ENCODE measurements at regions not wholly inside any gene's neighbourhood (a gene's known extent, or its start where the extent isn't known, plus 50 kb on each side); places are given as distances from the start of the nearest gene placed in this dataset.

DNA sequence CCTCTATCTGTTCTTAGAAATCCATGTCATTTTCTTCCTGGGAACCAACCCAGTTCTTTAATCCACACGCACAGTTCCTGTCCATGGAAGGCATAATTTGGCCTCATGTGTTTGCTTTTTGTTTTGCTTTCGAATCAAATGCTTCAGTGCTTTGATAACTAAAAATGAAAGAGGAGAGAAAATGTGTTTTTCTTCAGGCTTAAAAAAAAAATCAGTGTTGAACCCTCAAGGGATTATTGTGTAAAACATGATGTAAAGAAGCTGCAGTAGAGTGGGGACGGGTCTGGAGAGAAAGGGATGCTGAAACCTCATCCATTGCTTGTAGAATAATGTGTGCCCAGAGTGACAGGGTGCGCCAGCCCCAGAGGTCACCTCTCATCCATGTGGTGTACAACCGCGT is 197.5 kb upstream of the JARID2 start:
- ATAC-seq (ENCODE audit: low FRiP score) (no peak), DNase-seq (ENCODE audit: low spot score) (no peak)
- TF ChIP-seq CTCF (IDR thresholded peaks at IDR 0.05), result no peak

GRCh38 chr6:15058200-15059061 is 187.4 kb upstream of the JARID2 start:
- ATAC-seq (ENCODE audit: low FRiP score) (no peak), DNase-seq (ENCODE audit: low spot score) (no peak)
- no peak for TF ChIP-seq CTCF (IDR thresholded peaks at IDR 0.05)

- no peak for TF ChIP-seq CTCF (IDR thresholded peaks at IDR 0.05)
- no peak for ATAC-seq (ENCODE audit: low FRiP score)
Measured at GRCh38 chr6:15061180-15061641, 184.7 kb upstream of the JARID2 start.

DNA sequence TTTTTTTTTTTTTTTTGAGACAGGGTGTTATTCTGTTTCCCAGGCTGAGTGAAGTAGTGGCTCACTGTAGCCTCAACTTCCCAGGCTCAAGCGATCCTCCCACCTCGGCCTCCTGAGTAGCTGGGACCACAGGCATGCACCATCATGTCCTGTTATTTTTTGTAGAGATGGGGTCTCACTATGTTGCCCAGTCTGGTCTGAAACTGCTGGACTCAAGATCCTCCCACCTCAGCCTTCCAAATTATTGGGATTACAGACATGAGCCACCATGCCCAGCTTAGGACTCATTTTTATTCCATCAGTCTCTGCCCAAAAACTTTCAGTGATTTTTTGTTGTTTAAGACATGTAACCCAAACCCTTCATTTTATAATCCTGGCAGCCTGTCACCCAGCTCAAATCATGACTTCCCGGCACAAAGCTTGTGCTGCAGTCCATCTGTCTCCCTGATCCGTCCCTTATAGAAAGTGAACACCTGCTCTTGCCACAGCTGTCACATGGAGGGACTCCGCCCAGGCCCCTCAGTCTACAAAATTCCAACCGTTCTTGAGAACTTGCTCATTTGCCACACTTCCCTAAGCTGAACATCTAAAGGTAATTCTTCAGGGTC is 183.9 kb upstream of the JARID2 start:
- no peak for ATAC-seq (ENCODE audit: low FRiP score)
- DNase-seq (ENCODE audit: low spot score), result no peak

More at GRCh38 chr6:15061180-15061641, 184.7 kb upstream of the JARID2 start:
- DNase-seq (ENCODE audit: low spot score), result no peak

DNA sequence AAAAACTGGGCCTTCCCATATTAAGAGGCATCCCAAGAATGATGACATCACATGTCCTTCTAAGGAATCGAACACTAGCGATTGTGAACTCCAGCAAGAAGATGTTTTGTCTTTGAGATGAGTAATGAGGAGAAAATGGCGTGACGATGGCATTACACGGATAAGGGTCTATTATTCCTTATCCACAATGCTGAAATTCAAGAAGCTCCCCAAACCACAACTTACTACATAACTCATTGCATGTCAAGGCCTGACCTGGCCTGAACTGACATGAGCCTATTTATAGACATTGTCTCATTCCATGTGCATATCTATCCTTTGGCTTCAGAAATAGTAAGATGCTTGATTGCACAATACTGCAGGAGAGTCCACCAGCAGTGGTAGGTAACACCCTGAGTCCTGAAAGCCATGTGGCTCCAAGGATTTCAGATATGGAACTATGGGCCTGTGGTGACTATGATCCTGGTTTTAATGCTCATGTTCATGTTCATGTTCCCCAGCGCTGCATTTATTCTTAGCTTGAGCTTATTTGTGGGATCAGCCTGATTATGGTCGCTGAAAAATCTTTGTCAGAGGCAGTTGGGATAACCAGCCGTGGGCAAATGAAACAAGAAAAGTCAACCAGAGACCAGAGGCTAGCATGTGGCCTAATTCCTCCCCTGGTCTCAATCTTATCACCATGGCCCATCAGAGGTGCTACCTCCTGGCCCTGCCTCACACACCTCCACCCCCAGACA is 183.2 kb upstream of the JARID2 start:
- no peak for ATAC-seq (ENCODE audit: low FRiP score)
- DNase-seq (ENCODE audit: low spot score), result no peak
- no peak for TF ChIP-seq CTCF (IDR thresholded peaks at IDR 0.05)

More for the DNA sequence above, 183.9 kb upstream of the JARID2 start:
- TF ChIP-seq CTCF (IDR thresholded peaks at IDR 0.05), result no peak

GRCh38 chr6:15063253-15063853 is 182.5 kb upstream of the JARID2 start:
- TF ChIP-seq CTCF (IDR thresholded peaks at IDR 0.05), result no peak
- DNase-seq (ENCODE audit: low spot score) (no peak), ATAC-seq (ENCODE audit: low FRiP score) (no peak)

Measured in omental fat pad (tissue), 3 donors.